ENCODE measurements at regions not wholly inside any gene's neighbourhood (a gene's known extent, or its start where the extent isn't known, plus 50 kb on each side); places are given as distances from the start of the nearest gene placed in this dataset.
A peak's percentile ranks its signal among the peaks of the same experiment; 100 is the strongest.
"Not testable (repeated sequence)": the region's sequence is repeated elsewhere in the genome, so short reads cannot be mapped to it uniquely, and the experiment has no call there.

DNA sequence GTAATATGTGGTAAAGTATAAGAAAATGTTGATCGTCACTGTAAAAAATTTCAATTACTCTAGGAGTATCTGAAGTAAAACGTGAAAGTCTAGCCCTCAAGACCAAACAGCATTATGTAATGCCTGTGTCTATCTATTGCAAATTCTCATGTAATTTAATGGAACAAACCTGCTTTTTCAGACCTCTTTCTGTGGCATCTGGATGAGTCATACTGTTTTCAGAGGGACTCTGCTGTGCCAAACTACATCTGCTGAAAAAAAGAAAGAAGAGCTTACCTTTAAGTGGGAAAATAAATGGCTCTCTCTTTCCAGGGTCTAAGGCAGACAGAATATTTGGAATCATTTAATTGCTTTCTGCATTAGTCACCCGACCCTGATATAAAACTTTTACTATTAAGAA lies 89.8 kb upstream of the ARMCX2 start:
- no peak overlapping the region for H3K4me3 ChIP-seq (ENCODE audit: low read depth, low read length)
- no peaks in the 10 kb centered on the region for H3K36me3 ChIP-seq (ENCODE audit: control insufficient read depth, insufficient read depth, low read length)
- no peaks in the 10 kb centered on the region for H3K9me3 ChIP-seq (ENCODE audit: control insufficient read depth, insufficient read depth, low read length)
- H3K4me1 ChIP-seq (ENCODE audit: control insufficient read depth, insufficient read depth, low read length), result no peaks in the 10 kb centered on the region
- no peak overlapping the region for H3K9ac ChIP-seq (ENCODE audit: low read depth, low read length)
- no peaks in the 10 kb centered on the region; the same call in 1 of the 2 replicates for H3K27me3 ChIP-seq (ENCODE audit: control insufficient read depth, insufficient read depth, low read length)
- no peak overlapping the region for H3K27ac ChIP-seq (ENCODE audit: low read depth, low read length)

DNA sequence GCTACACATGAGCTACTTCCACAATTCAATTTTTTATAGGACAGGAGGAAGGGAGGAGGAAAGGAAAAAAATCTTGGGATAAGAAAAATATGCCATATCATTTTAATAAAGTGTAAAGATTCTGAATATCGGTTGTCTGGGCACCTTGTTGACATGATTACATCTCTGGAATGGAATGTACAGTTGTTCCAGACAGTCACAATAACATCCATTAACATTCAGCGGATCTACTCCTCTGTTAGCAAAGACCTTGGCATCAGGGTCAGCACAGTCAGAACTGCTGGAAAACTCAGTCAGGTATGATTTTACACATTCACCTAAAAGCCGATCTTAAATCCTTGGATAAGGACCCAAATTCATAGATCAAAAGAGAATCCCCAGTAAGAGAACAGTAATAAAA lies 85.4 kb upstream of the ARMCX2 start:
- Histone ChIP-seq H3K4me1 (ENCODE audit: control insufficient read depth, insufficient read depth, low read length) (no peaks in the 10 kb centered on the region), H3K27me3 (ENCODE audit: control insufficient read depth, insufficient read depth, low read length) (peaks cover 4% of the 10 kb centered on the region; the same call in 1 of the 2 replicates), H3K9ac (ENCODE audit: low read depth, low read length) (no peak overlapping the region), H3K36me3 (ENCODE audit: control insufficient read depth, insufficient read depth, low read length) (no peaks in the 10 kb centered on the region), H3K9me3 (ENCODE audit: control insufficient read depth, insufficient read depth, low read length) (no peaks in the 10 kb centered on the region), H3K4me3 (ENCODE audit: low read depth, low read length) (no peak overlapping the region), H3K27ac (ENCODE audit: low read depth, low read length) (no peak overlapping the region)

DNA sequence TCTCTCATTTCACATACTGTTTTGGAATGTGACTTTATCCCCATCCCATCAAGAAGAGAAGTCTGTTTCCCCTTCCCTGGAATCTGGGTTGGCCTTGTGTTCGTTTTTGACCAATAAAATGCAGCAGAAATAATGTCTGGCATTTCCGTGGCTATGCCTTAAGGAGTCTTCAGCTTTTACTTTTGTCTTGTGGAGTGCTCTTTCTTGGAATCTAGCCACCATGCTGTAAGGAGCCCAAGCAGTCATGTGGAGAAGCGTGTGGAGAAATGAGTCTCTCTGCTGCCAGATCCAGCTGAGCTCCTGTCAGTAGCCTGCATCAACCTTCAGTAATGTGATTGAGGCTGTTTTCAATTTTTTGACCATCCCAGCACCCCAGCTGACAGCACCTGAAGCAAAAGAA lies 84.4 kb upstream of the ARMCX2 start:
- no peaks in the 10 kb centered on the region for H3K9me3 ChIP-seq (ENCODE audit: control insufficient read depth, insufficient read depth, low read length)
- no peaks in the 10 kb centered on the region for H3K4me1 ChIP-seq (ENCODE audit: control insufficient read depth, insufficient read depth, low read length)
- H3K4me3 ChIP-seq (ENCODE audit: low read depth, low read length), result no peak overlapping the region
- peaks cover 4% of the 10 kb centered on the region; the same call in 1 of the 2 replicates for H3K27me3 ChIP-seq (ENCODE audit: control insufficient read depth, insufficient read depth, low read length)
- no peak overlapping the region for H3K9ac ChIP-seq (ENCODE audit: low read depth, low read length)
- no peak overlapping the region for H3K27ac ChIP-seq (ENCODE audit: low read depth, low read length)
- H3K36me3 ChIP-seq (ENCODE audit: control insufficient read depth, insufficient read depth, low read length), result no peaks in the 10 kb centered on the region

DNA sequence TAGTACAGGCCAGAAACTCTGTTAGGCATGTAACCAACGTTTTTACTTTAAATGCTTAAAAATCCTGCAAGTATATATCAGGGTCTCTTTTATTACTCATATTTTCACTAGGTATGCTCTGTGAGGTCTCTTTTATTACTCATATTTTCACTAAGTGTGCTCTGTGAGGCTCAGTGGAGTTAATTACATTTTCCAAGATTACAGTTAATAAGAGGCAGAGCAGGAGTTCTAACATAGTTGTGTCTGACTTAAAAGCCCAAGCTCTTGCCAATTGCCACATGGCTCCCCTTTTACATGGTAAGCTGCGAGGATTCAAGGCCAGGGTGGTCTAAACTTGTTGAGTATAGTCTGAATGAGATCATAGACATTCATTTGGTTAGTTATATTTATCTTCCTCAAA lies 81.0 kb upstream of the ARMCX2 start:
- H3K27ac ChIP-seq (ENCODE audit: low read depth, low read length), result no peak overlapping the region
- no peaks in the 10 kb centered on the region for H3K36me3 ChIP-seq (ENCODE audit: control insufficient read depth, insufficient read depth, low read length)
- peaks cover 4% of the 10 kb centered on the region; the same call in 1 of the 2 replicates for H3K27me3 ChIP-seq (ENCODE audit: control insufficient read depth, insufficient read depth, low read length)
- H3K4me1 ChIP-seq (ENCODE audit: control insufficient read depth, insufficient read depth, low read length), result no peaks in the 10 kb centered on the region
- no peak overlapping the region for H3K9ac ChIP-seq (ENCODE audit: low read depth, low read length)
- peaks cover 3% of the 10 kb centered on the region; the same call in 1 of the 2 replicates for H3K9me3 ChIP-seq (ENCODE audit: control insufficient read depth, insufficient read depth, low read length)
- H3K4me3 ChIP-seq (ENCODE audit: low read depth, low read length), result no peak overlapping the region

DNA sequence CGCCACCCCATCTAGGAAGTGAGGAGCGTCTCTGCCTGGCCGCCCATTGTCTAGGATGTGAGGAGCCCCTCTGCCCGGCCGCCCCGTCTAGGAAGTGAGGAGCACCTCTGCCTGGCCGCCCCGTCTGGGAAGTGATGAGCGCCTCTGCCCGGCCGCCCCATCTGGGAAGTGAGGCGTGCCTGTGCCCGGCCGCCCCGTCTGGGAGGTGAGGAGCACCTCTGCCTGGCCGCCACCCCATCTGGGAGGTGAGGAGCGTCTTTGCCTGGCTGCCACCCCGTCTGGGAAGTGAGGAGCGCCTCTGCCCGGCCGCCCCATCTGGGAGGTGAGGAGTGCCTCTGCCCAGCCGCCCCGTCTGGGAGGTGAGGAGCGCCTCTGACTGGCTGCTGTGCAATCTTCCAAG lies 79.2 kb upstream of the ARMCX2 start:
- not testable (repeated sequence) for H3K27me3 ChIP-seq (ENCODE audit: control insufficient read depth, insufficient read depth, low read length); H3K9me3 ChIP-seq (ENCODE audit: control insufficient read depth, insufficient read depth, low read length); H3K9ac ChIP-seq (ENCODE audit: low read depth, low read length)

DNA sequence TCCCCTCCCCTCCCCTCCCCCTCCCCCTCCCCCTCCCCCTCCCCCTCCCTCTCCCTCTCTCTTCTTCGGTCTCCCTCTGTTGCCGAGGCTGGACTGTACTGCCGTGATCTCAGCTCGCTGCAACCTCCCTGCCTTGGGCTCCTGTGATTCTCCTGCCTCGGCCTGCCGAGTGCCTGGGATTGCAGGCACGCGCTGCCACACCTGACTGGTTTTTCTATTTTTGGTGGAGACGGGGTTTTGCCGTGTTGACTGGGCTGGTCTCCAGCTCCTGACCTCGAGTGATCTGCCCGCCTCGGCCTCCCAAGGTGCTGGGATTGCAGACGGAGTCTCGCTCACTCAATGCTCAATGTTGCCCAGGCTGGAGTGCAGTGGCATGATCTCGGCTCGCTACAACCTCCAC lies 78.8 kb upstream of the ARMCX2 start:
- not testable (repeated sequence) for H3K9me3 ChIP-seq (ENCODE audit: control insufficient read depth, insufficient read depth, low read length); H3K27ac ChIP-seq (ENCODE audit: low read depth, low read length); H3K4me3 ChIP-seq (ENCODE audit: low read depth, low read length); H3K9ac ChIP-seq (ENCODE audit: low read depth, low read length); H3K36me3 ChIP-seq (ENCODE audit: control insufficient read depth, insufficient read depth, low read length); H3K27me3 ChIP-seq (ENCODE audit: control insufficient read depth, insufficient read depth, low read length); H3K4me1 ChIP-seq (ENCODE audit: control insufficient read depth, insufficient read depth, low read length)

More for the DNA sequence above, 79.2 kb upstream of the ARMCX2 start:
- not testable (repeated sequence) for H3K36me3 ChIP-seq (ENCODE audit: control insufficient read depth, insufficient read depth, low read length); H3K4me1 ChIP-seq (ENCODE audit: control insufficient read depth, insufficient read depth, low read length); H3K27ac ChIP-seq (ENCODE audit: low read depth, low read length); H3K4me3 ChIP-seq (ENCODE audit: low read depth, low read length)

DNA sequence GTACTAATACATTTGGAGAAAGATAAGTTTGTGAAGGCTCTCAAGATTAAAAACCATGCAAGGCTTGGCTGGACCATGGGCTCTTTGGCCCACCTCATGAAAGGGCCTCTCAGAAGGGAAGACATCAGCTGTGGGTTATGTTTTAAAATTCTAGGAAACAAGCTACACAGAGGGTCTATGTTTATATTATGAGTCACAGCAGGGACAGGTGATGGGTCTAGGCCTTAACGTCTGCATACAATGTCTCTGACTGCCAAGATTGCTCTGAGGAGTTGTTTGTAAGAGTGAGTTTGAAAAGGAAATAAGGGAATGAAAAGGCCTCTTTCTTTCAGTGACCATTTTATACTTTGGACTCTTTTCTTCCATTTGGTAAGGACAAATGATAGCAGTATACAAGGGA lies 77.0 kb upstream of the ARMCX2 start:
- Histone ChIP-seq H3K27ac (ENCODE audit: low read depth, low read length) (no peak overlapping the region), H3K36me3 (ENCODE audit: control insufficient read depth, insufficient read depth, low read length) (no peaks in the 10 kb centered on the region), H3K4me1 (ENCODE audit: control insufficient read depth, insufficient read depth, low read length) (peaks cover 5% of the 10 kb centered on the region), H3K27me3 (ENCODE audit: control insufficient read depth, insufficient read depth, low read length) (no peaks in the 10 kb centered on the region), H3K9me3 (ENCODE audit: control insufficient read depth, insufficient read depth, low read length) (peaks cover 5% of the 10 kb centered on the region; the same call in 1 of the 2 replicates), H3K4me3 (ENCODE audit: low read depth, low read length) (no peak overlapping the region), H3K9ac (ENCODE audit: low read depth, low read length) (no peak overlapping the region)

DNA sequence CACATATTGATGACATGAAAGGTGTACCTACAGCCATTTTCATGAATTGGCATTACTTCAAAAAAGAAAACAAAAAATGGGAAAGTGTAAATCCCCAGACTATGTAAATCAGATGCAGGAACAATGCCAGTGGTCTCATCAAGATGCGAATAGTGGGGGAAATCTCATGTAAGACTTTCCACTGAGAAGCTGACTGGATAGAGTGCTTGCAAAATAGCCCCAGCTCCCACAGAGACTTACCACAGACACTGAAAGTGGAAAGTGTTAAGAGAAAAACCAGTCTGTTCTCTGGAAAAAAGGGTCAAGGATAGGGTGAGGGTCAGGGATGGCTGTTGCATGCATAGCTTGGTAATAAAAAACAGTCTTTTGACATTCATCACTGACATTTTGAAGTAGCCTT lies 73.2 kb upstream of the ARMCX2 start:
- no peaks in the 10 kb centered on the region for H3K27me3 ChIP-seq (ENCODE audit: control insufficient read depth, insufficient read depth, low read length)
- H3K4me1 ChIP-seq (ENCODE audit: control insufficient read depth, insufficient read depth, low read length), result peaks cover 24% of the 10 kb centered on the region

DNA sequence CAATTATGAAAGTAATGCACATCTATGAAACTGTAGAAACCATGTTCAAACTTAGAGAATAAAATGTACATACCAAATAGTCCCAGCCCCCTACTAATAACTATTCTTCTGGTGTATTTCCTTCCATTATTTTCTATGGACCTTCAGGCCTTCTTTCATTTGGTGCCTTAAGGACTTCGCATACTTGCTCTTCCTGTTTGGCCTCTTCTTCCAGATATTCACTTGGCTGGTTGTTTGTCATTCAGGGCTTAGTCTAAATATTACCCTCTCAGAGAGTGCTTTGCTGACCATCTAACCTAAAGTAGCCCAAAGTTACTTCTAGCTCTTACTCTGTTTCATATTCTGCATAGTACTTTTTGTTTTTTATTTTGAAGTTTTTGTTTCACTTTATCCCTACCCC lies 70.3 kb upstream of the ARMCX2 start:
- H3K4me3 ChIP-seq (ENCODE audit: low read depth, low read length), result peak overlapping the region; percentile 33; the same call in 1 of the 2 replicates
- H3K36me3 ChIP-seq (ENCODE audit: control insufficient read depth, insufficient read depth, low read length), result no peaks in the 10 kb centered on the region
- no peak overlapping the region for H3K9ac ChIP-seq (ENCODE audit: low read depth, low read length)
- H3K4me1 ChIP-seq (ENCODE audit: control insufficient read depth, insufficient read depth, low read length), result peaks cover 24% of the 10 kb centered on the region
- no peak overlapping the region for H3K27ac ChIP-seq (ENCODE audit: low read depth, low read length)
- no peaks in the 10 kb centered on the region for H3K27me3 ChIP-seq (ENCODE audit: control insufficient read depth, insufficient read depth, low read length)
- peaks cover 2% of the 10 kb centered on the region; the same call in 1 of the 2 replicates for H3K9me3 ChIP-seq (ENCODE audit: control insufficient read depth, insufficient read depth, low read length)

More for the DNA sequence above, 73.2 kb upstream of the ARMCX2 start:
- Histone ChIP-seq H3K36me3 (ENCODE audit: control insufficient read depth, insufficient read depth, low read length) (no peaks in the 10 kb centered on the region), H3K9me3 (ENCODE audit: control insufficient read depth, insufficient read depth, low read length) (peaks cover 5% of the 10 kb centered on the region; the same call in 1 of the 2 replicates), H3K4me3 (ENCODE audit: low read depth, low read length) (no peak overlapping the region), H3K27ac (ENCODE audit: low read depth, low read length) (no peak overlapping the region), H3K9ac (ENCODE audit: low read depth, low read length) (no peak overlapping the region)
